ENCODE measurements at regions not wholly inside any gene's neighbourhood (a gene's known extent, or its start where the extent isn't known, plus 50 kb on each side); places are given as distances from the start of the nearest gene placed in this dataset.
"Not testable (repeated sequence)": the region's sequence is repeated elsewhere in the genome, so short reads cannot be mapped to it uniquely, and the experiment has no call there.

- H3K9ac ChIP-seq (ENCODE audit: low read length): no peak overlapping the region
- H3K9me3 ChIP-seq (ENCODE audit: low read length): no peaks in the 10 kb centered on the region
- H3K27me3 ChIP-seq (ENCODE audit: insufficient read depth, low read length): no peaks in the 10 kb centered on the region
- no peaks in the 10 kb centered on the region for H3K79me2 ChIP-seq (ENCODE audit: insufficient read depth, low read length)
- no peak overlapping the region for H3K4me3 ChIP-seq (ENCODE audit: low read depth, low read length, poor library complexity, severe bottlenecking)
- H2AFZ ChIP-seq (ENCODE audit: low read length): no peak overlapping the region
- no peaks in the 10 kb centered on the region for H3K9me2 ChIP-seq (ENCODE audit: low read depth, low read length)
- H3K36me3 ChIP-seq (ENCODE audit: insufficient read depth, low read length): no peaks in the 10 kb centered on the region
- no peak for TF ChIP-seq EZH2 (IDR thresholded peaks at IDR 0.05; ENCODE audit: borderline replicate concordance, low read length)
- TF ChIP-seq CTCF (IDR thresholded peaks at IDR 0.05; ENCODE audit: low read length): no peak
- H3F3A ChIP-seq (ENCODE audit: insufficient read depth, low read length): no peaks in the 10 kb centered on the region
- H3K4me2 ChIP-seq (ENCODE audit: low read length): no peak overlapping the region
- H4K20me1 ChIP-seq (ENCODE audit: insufficient read depth, low read length): no peaks in the 10 kb centered on the region
- no peak overlapping the region for H3K27ac ChIP-seq (ENCODE audit: low read depth, low read length, poor library complexity, severe bottlenecking)
- no peaks in the 10 kb centered on the region for H3K4me1 ChIP-seq (ENCODE audit: insufficient read depth, low read length, severe bottlenecking)
Observed at GRCh38 chrX:47302396-47302795, 68.0 kb upstream of the ZNF157 start.

- not testable (repeated sequence) for H3K36me3 ChIP-seq (ENCODE audit: insufficient read depth, low read length); H3K79me2 ChIP-seq (ENCODE audit: insufficient read depth, low read length); H2AFZ ChIP-seq (ENCODE audit: low read length); H3F3A ChIP-seq (ENCODE audit: insufficient read depth, low read length); H3K9ac ChIP-seq (ENCODE audit: low read length); H3K27ac ChIP-seq (ENCODE audit: low read depth, low read length, poor library complexity, severe bottlenecking); H3K4me2 ChIP-seq (ENCODE audit: low read length); H4K20me1 ChIP-seq (ENCODE audit: insufficient read depth, low read length); H3K27me3 ChIP-seq (ENCODE audit: insufficient read depth, low read length); H3K4me1 ChIP-seq (ENCODE audit: insufficient read depth, low read length, severe bottlenecking); H3K9me2 ChIP-seq (ENCODE audit: low read depth, low read length); H3K4me3 ChIP-seq (ENCODE audit: low read depth, low read length, poor library complexity, severe bottlenecking); H3K9me3 ChIP-seq (ENCODE audit: low read length)
Observed at GRCh38 chrX:47306471-47307023, 63.8 kb upstream of the ZNF157 start.

- Histone ChIP-seq H3K9me2 (ENCODE audit: low read depth, low read length) (no peaks in the 10 kb centered on the region), H2AFZ (ENCODE audit: low read length) (no peak overlapping the region), H3K9me3 (ENCODE audit: low read length) (no peaks in the 10 kb centered on the region), H3K79me2 (ENCODE audit: insufficient read depth, low read length) (no peaks in the 10 kb centered on the region), H3K36me3 (ENCODE audit: insufficient read depth, low read length) (no peaks in the 10 kb centered on the region), H3K9ac (ENCODE audit: low read length) (no peak overlapping the region), H3K4me1 (ENCODE audit: insufficient read depth, low read length, severe bottlenecking) (no peaks in the 10 kb centered on the region), H3K27ac (ENCODE audit: low read depth, low read length, poor library complexity, severe bottlenecking) (no peak overlapping the region), H3F3A (ENCODE audit: insufficient read depth, low read length) (no peaks in the 10 kb centered on the region), H3K4me3 (ENCODE audit: low read depth, low read length, poor library complexity, severe bottlenecking) (peak overlapping the region; percentile 7), H3K27me3 (ENCODE audit: insufficient read depth, low read length) (no peaks in the 10 kb centered on the region), H3K4me2 (ENCODE audit: low read length) (peak overlapping the region; percentile 32; the same call in 1 of the 2 replicates), H4K20me1 (ENCODE audit: insufficient read depth, low read length) (no peaks in the 10 kb centered on the region)
- TF ChIP-seq CTCF (IDR thresholded peaks at IDR 0.05; ENCODE audit: low read length) (peak; percentile 47), EZH2 (IDR thresholded peaks at IDR 0.05; ENCODE audit: borderline replicate concordance, low read length) (no peak)
Observed at GRCh38 chrX:47311932-47312774, 58.2 kb upstream of the ZNF157 start.
